HepG2 (cell line): ENCODE measurements at regions not wholly inside any gene's neighbourhood (a gene's known extent, or its start where the extent isn't known, plus 50 kb on each side); places are given as distances from the start of the nearest gene placed in this dataset.

ENCODE experiments used
- ATAC-seq: fragments of 200-7000 bp; cut with Tn5 transposase; 3 replicates; pipeline ENCODE4 v1.9.1; 2020; ENCODE audit warnings: mild to moderate bottlenecking, moderate library complexity
- BruUV-seq: library from RNA; stranded (reverse); fragments of 400-500 nt; replicated peaks from 2 replicates; lab custom pipeline; 2021; lab: Mats Ljungman, UMichigan
- CTCF ChIA-PET: fragments of 300-600 bp; formaldehyde crosslinking; extraction: SDS; loops from one replicate; lab custom pipeline; 2021; ENCODE audit warnings: low total read pairs, inconsistent platforms, low intra/inter-chr PET ratio; lab: Yijun Ruan, JAX
- POLR2A ChIA-PET: fragments of 350-600 bp; sonication (Branson Sonifier 250); formaldehyde crosslinking; loops from one replicate; lab custom pipeline; 2020; ENCODE audit warnings: antibody characterized with exemption, inconsistent platforms; lab: Yijun Ruan, JAX
- DNase-seq: peaks from one replicate; pipeline ENCODE4 v3.0.0-alpha.2; 2015; ENCODE audit warnings: low spot score
- FAIRE-seq: peaks from 3 replicates; lab custom pipeline; 2011; peaks lifted over from hg19 to GRCh38; lab: Jason Lieb, UNC
- H2AFZ ChIP-seq: one replicate; pipeline ENCODE4 v1.6.1; 2011; ENCODE audit warnings: low read length, inconsistent platforms
- H3K27ac ChIP-seq: fragments of 300-600 bp; 3 replicates; pipeline ENCODE4 v1.8.0; 2011; ENCODE audit warnings: mixed run types, mild to moderate bottlenecking, mixed read lengths, low read length, inconsistent platforms; ENCODE audit not compliant: insufficient read depth; ENCODE audit errors: extremely low read length
- H3K27me3 ChIP-seq, 2 experiments: fragments of 200-600 bp in 1 of 2; 2 replicates in 1 of 2; 3 replicates in 1 of 2; pipeline versions ENCODE4 v1.6.0 to v1.8.0; 2011; ENCODE audit warnings: low read length in 2 of 2, mild to moderate bottlenecking in 2 of 2, moderate library complexity in 2 of 2, inconsistent platforms in 1 of 2; ENCODE audit not compliant: insufficient read depth in 2 of 2, control insufficient read depth in 1 of 2
- H3K36me3 ChIP-seq, 2 experiments: fragments of 200-600 bp in 1 of 2; replicated peaks in 1 of 2; 2 replicates in 1 of 2; 3 replicates in 1 of 2; pipeline versions ENCODE4 v1.5.1 to v1.8.0; 2011; ENCODE audit warnings: low read length in 2 of 2, inconsistent platforms in 1 of 2; ENCODE audit not compliant: insufficient read depth in 2 of 2, control insufficient read depth in 1 of 2
- H3K4me1 ChIP-seq: 2 replicates; pipeline ENCODE4 v1.5.1; 2012; ENCODE audit warnings: low read length, inconsistent platforms; ENCODE audit not compliant: insufficient read depth
- H3K4me2 ChIP-seq: 2 replicates; pipeline ENCODE4 v1.6.0; 2011; ENCODE audit warnings: low read depth, low read length, inconsistent platforms
- H3K4me3 ChIP-seq, 3 experiments: fragments of 200-600 bp in 1 of 3; sonication (generic), shearing (Covaris generic) in 1 of 3; replicated peaks in 1 of 3; 2 replicates each; pipeline ENCODE4 v1.5.1; 2011 to 2016; ENCODE audit warnings: low read length in 3 of 3, inconsistent platforms in 2 of 3, low read depth in 2 of 3, mild to moderate bottlenecking in 2 of 3, control low read depth in 1 of 3, mixed read lengths in 1 of 3; ENCODE audit not compliant: insufficient read depth in 1 of 3
- H3K79me2 ChIP-seq: one replicate; pipeline ENCODE4 v1.6.1; 2011; ENCODE audit warnings: low read length, inconsistent platforms; ENCODE audit not compliant: insufficient read depth
- H3K9ac ChIP-seq: 2 replicates; pipeline ENCODE4 v1.6.0; 2011; ENCODE audit warnings: mild to moderate bottlenecking, low read depth, low read length, inconsistent platforms; ENCODE audit not compliant: insufficient read depth
- H3K9me3 ChIP-seq: 2 replicates; pipeline ENCODE4 v1.5.1; 2012; ENCODE audit warnings: mild to moderate bottlenecking, low read length
- H4K20me1 ChIP-seq: 2 replicates; pipeline ENCODE4 v1.6.0; 2011; ENCODE audit warnings: inconsistent platforms, mild to moderate bottlenecking, low read length, moderate library complexity; ENCODE audit not compliant: insufficient read depth
- ATF7-NPFF ChIP-seq: sonication (generic); formaldehyde crosslinking; IDR thresholded peaks from 2 replicates; pipeline ENCODE4 v1.8.1; 2023; ENCODE audit warnings: mild to moderate bottlenecking, low read depth, missing genetic modification reagents, moderate library complexity
- CBFB ChIP-seq: sonication (generic); formaldehyde crosslinking; IDR thresholded peaks from 2 replicates; pipeline ENCODE4 v1.4.0; 2020; ENCODE audit warnings: missing genetic modification reagents
- FOXJ3 ChIP-seq: sonication (generic); formaldehyde crosslinking; IDR thresholded peaks from 2 replicates; pipeline ENCODE4 v1.4.0; 2020; ENCODE audit warnings: missing genetic modification reagents, mild to moderate bottlenecking, borderline replicate concordance
- ISL2 ChIP-seq: sonication (generic); formaldehyde crosslinking; IDR thresholded peaks from 2 replicates; pipeline ENCODE4 v1.5.0; 2020; ENCODE audit warnings: missing genetic modification reagents
- NR2F2 ChIP-seq: IDR thresholded peaks from 2 replicates; pipeline ENCODE4 v1.6.1; 2012; ENCODE audit warnings: low read depth, inconsistent platforms, borderline replicate concordance
- PHF20 ChIP-seq: sonication (generic); formaldehyde crosslinking; IDR thresholded peaks from 2 replicates; pipeline ENCODE4 v1.5.0; 2020; ENCODE audit warnings: mild to moderate bottlenecking, missing genetic modification reagents
- PPARG ChIP-seq: conservative IDR thresholded peaks from 2 replicates; pipeline ENCODE4 v1.6.1; 2016; ENCODE audit warnings: missing biosample characterization, missing genetic modification reagents
- RBM39 ChIP-seq: fragments of 200-400 bp; formaldehyde crosslinking; IDR thresholded peaks from one replicate; pipeline ENCODE4 v1.6.1; 2018; ENCODE audit warnings: antibody characterized with exemption, mild to moderate bottlenecking, low read depth, low read length; ENCODE audit not compliant: poor library complexity, severe bottlenecking
- SIN3A ChIP-seq: IDR thresholded peaks from 2 replicates; pipeline ENCODE4 v1.6.1; 2011; ENCODE audit warnings: low read depth, mild to moderate bottlenecking, control low read depth, low read length, borderline replicate concordance
- TEAD2 ChIP-seq: sonication (generic); formaldehyde crosslinking; IDR thresholded peaks from 2 replicates; pipeline ENCODE4 v1.9.0; 2021; ENCODE audit warnings: missing genetic modification reagents
- ZMAT3 ChIP-seq: sonication (generic); formaldehyde crosslinking; conservative IDR thresholded peaks from 2 replicates; pipeline ENCODE4 v1.7.0; 2021; ENCODE audit warnings: missing genetic modification reagents
- ZNF780A ChIP-seq: sonication (generic); formaldehyde crosslinking; IDR thresholded peaks from 2 replicates; pipeline ENCODE4 v1.8.0; 2022; ENCODE audit warnings: mild to moderate bottlenecking, missing genetic modification reagents, moderate library complexity
- WGBS: methylation state at CpG from one replicate; pipeline ENCODE4 v1.1.6; 2017; ENCODE audit warnings: low lambda C conversion rate; 5-methylcytosine and 5-hydroxymethylcytosine counted together
- in situ Hi-C: cut with HindIII; loops from 2 replicates; pipeline ENCODE4 v1.10.0; 2017; ENCODE audit warnings: low pct_unique_long_range_greater_than_20kb; ENCODE audit not compliant: extremely low pct_ligation_motif_present
- intact Hi-C: fragments of 100-400 bp; cut with micrococcal nuclease; formaldehyde crosslinking; loops from one replicate; pipeline ENCODE4 v1.10.0; 2022; ENCODE audit not compliant: unreplicated experiment
- TF ChIP-seq, protein P1 (sequence below): IDR thresholded peaks from 2 replicates; pipeline ENCODE4 v1.6.1; 2016; ENCODE audit warnings: low read depth, missing genetic modification reagents, missing compliant biosample characterization

DNA sequence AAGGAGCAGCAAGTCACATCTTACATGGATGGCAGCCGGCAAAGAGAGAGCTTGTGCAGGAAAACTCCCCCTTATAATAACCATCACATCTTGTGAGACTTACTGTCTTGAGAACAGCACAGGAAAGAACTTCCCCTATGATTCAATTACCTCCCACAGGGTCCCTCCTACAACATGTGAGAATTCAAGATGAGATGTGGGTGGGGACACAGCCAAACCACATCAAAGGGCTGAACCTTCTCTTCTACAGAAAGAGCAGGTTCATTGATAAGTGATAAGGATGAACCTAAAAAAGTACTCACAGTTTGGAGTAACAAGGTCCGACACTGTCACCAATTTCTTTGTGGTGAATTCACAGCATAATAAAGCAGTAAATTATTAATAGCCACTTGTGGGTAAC is 422.2 kb upstream of the FSIP2 start:
- H3K4me3 ChIP-seq: no peak overlapping the region
- DNase-seq (peak; percentile 9), ATAC-seq (no peak), FAIRE-seq (no peak)
- TF ChIP-seq ZNF780A (CRISPR knock-in tag) (no peak), CBFB (0 out of 2 replicates have a peak, but pooled peaks have one; percentile 62)
- ChIA-PET CTCF (no interaction called here), POLR2A (no interaction called here)
- H3K4me2 ChIP-seq: no peak overlapping the region
- intact Hi-C loops: no loop called here
- peaks cover 11% of the 10 kb centered on the region for H3K4me1 ChIP-seq
- no peaks in the 10 kb centered on the region for H3K9me3 ChIP-seq
- H3K27me3 ChIP-seq: peaks cover 0 to 7% of the 10 kb centered on the region in 2 experiments; a peak in 1 of 5 replicates
- no peak overlapping the region for H3K9ac ChIP-seq
- H3K36me3 ChIP-seq: no peaks in the 10 kb centered on the region
- in situ Hi-C loops: no loop called here
- H2AFZ ChIP-seq: no peak overlapping the region
- 2% methylated on average over 2 of the region's 2 CpGs for WGBS
- no peaks in the 10 kb centered on the region for H3K79me2 ChIP-seq
- H4K20me1 ChIP-seq: no peaks in the 10 kb centered on the region
- H3K27ac ChIP-seq: no peak overlapping the region
- no TSS peak for BruUV-seq

DNA sequence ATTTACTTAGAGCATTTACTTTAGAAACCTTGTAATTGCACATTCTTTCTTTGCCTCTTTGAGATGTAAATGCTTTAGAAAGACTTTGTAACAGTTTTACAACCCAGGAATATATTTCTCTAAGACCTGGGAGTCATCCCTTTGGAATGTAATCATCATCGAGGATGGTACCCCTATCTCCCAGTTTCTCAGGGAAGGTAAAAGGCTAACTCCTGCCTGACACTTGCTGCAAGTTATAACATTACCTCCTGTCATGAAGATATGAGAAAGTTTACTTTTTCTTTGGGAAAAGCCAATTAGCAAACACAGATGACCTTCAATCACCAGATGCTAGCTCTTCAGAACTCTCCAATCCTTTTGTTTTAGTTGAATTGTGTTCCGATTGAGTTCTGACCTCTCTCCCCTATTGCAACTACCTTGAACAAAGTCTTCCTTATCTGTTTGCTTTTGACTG is 420.3 kb upstream of the FSIP2 start:
- H3K27me3 ChIP-seq: peaks cover 0 to 7% of the 10 kb centered on the region in 2 experiments; a peak in 1 of 5 replicates
- no peaks in the 10 kb centered on the region for H3K36me3 ChIP-seq
- H3K4me1 ChIP-seq: peaks cover 11% of the 10 kb centered on the region
- no peaks in the 10 kb centered on the region for H4K20me1 ChIP-seq
- 0% methylated on average over 2 of the region's 2 CpGs for WGBS
- H3K9ac ChIP-seq: no peak overlapping the region
- no peak overlapping the region for H3K4me3 ChIP-seq
- no TSS peak for BruUV-seq
- ChIA-PET POLR2A (no interaction called here), CTCF (no interaction called here)
- DNase-seq: peak; percentile 65
- intact Hi-C loops: no loop called here
- in situ Hi-C loops: no loop called here
- no peak overlapping the region for H3K4me2 ChIP-seq
- peak; percentile 82 for ATAC-seq
- H3K79me2 ChIP-seq: no peaks in the 10 kb centered on the region
- no peaks in the 10 kb centered on the region for H3K9me3 ChIP-seq
- FAIRE-seq: no peak
- no peak overlapping the region for H2AFZ ChIP-seq
- no peak overlapping the region for H3K27ac ChIP-seq
- no peak for TF ChIP-seq SIN3A
- TF ChIP-seq RBM39: no peak
- TF ChIP-seq FOXJ3 (CRISPR knock-in tag): peak; percentile 62; the same call in 1 of the 2 replicates
- no peak for TF ChIP-seq TEAD2
- no peak for TF ChIP-seq PHF20 (CRISPR knock-in tag)
- no peak for TF ChIP-seq ATF7-NPFF (CRISPR knock-in tag)
- TF ChIP-seq ZMAT3 (CRISPR knock-in tag): no peak
- TF ChIP-seq ISL2 (CRISPR knock-in tag): peak; percentile 64
- peak; percentile 96 for TF ChIP-seq NR2F2
- 0 out of 2 replicates have a peak, but pooled peaks have one; percentile 20 for TF ChIP-seq PPARG (CRISPR knock-in tag)
- TF ChIP-seq, protein P1, sequence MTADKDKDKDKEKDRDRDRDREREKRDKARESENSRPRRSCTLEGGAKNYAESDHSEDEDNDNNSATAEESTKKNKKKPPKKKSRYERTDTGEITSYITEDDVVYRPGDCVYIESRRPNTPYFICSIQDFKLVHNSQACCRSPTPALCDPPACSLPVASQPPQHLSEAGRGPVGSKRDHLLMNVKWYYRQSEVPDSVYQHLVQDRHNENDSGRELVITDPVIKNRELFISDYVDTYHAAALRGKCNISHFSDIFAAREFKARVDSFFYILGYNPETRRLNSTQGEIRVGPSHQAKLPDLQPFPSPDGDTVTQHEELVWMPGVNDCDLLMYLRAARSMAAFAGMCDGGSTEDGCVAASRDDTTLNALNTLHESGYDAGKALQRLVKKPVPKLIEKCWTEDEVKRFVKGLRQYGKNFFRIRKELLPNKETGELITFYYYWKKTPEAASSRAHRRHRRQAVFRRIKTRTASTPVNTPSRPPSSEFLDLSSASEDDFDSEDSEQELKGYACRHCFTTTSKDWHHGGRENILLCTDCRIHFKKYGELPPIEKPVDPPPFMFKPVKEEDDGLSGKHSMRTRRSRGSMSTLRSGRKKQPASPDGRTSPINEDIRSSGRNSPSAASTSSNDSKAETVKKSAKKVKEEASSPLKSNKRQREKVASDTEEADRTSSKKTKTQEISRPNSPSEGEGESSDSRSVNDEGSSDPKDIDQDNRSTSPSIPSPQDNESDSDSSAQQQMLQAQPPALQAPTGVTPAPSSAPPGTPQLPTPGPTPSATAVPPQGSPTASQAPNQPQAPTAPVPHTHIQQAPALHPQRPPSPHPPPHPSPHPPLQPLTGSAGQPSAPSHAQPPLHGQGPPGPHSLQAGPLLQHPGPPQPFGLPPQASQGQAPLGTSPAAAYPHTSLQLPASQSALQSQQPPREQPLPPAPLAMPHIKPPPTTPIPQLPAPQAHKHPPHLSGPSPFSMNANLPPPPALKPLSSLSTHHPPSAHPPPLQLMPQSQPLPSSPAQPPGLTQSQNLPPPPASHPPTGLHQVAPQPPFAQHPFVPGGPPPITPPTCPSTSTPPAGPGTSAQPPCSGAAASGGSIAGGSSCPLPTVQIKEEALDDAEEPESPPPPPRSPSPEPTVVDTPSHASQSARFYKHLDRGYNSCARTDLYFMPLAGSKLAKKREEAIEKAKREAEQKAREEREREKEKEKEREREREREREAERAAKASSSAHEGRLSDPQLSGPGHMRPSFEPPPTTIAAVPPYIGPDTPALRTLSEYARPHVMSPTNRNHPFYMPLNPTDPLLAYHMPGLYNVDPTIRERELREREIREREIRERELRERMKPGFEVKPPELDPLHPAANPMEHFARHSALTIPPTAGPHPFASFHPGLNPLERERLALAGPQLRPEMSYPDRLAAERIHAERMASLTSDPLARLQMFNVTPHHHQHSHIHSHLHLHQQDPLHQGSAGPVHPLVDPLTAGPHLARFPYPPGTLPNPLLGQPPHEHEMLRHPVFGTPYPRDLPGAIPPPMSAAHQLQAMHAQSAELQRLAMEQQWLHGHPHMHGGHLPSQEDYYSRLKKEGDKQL (CRISPR knock-in tag): peak; percentile 95
